Fibroblast of the aortic adventitia (primary cell): ENCODE measurements at regions not wholly inside any gene's neighbourhood (a gene's known extent, or its start where the extent isn't known, plus 50 kb on each side); places are given as distances from the start of the nearest gene placed in this dataset.

Experiments used
- DNase-seq: peaks from one replicate; pipeline ENCODE4 v3.0.0-alpha.2; 2010; ENCODE audit warnings: low read depth
- H3K4me3 ChIP-seq: 2 replicates; pipeline ENCODE4 v1.5.1; 2011; ENCODE audit warnings: low read depth, mild to moderate bottlenecking, control low read depth, low read length, moderate library complexity
- TF ChIP-seq, protein P1 (sequence below): IDR thresholded peaks from 2 replicates; pipeline ENCODE4 v1.5.1; 2011; ENCODE audit warnings: mild to moderate bottlenecking, low read length, control low read depth, inconsistent platforms; ENCODE audit not compliant: insufficient read depth

DNA sequence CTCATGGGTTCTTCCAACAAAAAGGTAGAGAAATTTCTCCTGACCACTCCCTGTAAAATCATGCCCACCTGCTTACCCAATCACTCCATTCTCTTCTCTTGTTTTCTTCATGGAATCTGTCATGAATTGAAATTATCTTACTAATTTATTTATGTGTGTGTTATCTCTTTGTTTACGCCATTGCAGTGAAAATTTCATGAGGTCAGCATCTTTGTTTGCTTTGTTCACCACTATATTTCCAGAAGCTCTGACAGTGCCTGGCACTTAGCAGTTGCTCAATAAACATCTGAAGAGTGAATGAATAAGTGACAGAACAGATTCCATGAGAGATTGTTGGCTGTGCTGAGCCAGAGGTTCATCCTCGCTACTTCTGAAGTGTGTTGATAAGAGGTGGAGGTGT is 329.5 kb downstream of the NXPE2 start:
- H3K4me3 ChIP-seq = no peak overlapping the region
- no peak for DNase-seq
- TF ChIP-seq, protein P1, sequence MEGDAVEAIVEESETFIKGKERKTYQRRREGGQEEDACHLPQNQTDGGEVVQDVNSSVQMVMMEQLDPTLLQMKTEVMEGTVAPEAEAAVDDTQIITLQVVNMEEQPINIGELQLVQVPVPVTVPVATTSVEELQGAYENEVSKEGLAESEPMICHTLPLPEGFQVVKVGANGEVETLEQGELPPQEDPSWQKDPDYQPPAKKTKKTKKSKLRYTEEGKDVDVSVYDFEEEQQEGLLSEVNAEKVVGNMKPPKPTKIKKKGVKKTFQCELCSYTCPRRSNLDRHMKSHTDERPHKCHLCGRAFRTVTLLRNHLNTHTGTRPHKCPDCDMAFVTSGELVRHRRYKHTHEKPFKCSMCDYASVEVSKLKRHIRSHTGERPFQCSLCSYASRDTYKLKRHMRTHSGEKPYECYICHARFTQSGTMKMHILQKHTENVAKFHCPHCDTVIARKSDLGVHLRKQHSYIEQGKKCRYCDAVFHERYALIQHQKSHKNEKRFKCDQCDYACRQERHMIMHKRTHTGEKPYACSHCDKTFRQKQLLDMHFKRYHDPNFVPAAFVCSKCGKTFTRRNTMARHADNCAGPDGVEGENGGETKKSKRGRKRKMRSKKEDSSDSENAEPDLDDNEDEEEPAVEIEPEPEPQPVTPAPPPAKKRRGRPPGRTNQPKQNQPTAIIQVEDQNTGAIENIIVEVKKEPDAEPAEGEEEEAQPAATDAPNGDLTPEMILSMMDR = no peak

GRCh38 chr11:115008799-115009198 is 330.5 kb downstream of the NXPE2 start:
- no peak overlapping the region for H3K4me3 ChIP-seq
- TF ChIP-seq, protein P1 = no peak
- no peak for DNase-seq

DNA sequence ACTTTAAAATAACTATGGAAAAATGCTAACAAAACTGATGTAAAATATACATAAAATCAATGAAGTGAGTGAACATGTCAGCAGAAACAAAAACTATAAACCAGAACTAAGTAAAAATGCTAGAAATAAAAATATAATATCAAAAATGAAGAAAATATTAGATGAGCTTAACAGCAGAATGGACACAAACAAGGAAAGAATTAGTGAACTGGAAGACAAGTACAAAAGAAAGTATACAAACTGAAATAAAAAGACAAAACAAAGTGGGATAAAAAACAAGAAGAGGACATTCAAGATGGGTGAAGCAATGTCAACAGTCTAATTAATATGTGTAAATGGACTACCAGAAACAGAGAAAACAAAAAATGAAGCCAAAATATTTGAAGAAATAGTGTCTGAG is 339.2 kb downstream of the NXPE2 start:
- TF ChIP-seq, protein P1 = no peak
- no peak overlapping the region for H3K4me3 ChIP-seq
- no peak for DNase-seq

- H3K4me3 ChIP-seq = no peak overlapping the region
- DNase-seq = no peak
- TF ChIP-seq, protein P1 = no peak
Measured at GRCh38 chr11:115030166-115030565, 351.8 kb downstream of the NXPE2 start.

DNA sequence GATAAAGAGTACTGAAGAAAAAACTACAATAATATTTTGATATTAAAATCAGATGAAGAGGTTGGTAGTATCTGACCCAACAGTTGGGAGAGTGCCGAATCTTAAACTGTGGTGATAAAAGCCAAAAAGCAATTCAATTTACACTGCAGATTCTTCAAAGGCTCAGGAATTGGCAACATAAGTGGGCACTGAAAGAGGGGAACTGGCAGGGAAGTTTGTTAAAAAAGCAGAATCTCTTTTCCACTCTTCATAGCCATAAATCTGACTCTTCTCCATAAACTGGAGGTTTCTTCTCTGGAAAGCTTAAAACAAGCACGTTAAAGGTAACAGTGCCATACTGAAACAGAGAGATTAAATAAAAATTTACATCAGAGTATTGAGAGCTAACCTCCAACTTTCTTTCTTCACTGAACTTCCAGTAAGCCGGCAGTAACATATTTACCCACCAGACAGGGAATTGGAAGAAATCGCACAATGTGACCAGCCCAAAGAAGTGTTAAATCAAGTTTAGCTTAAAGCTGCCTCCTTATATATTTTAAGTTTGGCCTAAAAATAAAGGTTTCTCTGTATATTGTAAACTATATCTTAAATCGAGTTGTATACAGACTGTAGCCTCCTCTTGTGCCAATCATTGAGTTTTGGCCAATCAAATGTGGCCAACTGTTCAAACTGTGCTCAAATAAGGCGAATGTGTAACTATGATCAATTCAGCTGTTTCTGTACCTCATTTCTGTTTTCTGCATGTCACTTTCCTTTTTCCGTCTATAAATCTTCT is 358.3 kb downstream of the NXPE2 start:
- TF ChIP-seq, protein P1 = no peak
- no peak for DNase-seq
- H3K4me3 ChIP-seq = no peak overlapping the region

DNA sequence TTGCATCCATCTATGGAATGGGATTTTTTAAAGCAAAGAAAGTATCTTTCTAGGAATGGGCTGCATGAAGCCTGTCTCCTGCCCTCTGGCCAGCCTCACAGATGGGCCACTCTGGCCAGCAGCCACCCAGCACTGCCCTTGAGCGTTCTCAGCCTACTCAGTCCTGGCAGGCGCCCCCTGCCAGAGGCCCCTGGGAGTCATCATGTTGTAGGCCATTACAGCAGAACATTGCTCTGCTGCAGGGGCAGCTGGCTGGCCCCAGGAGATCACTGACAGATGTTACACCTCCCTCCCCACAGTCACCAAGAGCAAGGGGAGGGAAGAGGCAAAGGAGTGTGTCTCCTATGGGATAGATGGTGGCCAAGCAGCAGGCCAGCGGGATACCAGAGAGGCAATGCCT is 363.7 kb downstream of the NXPE2 start:
- no peak for DNase-seq
- TF ChIP-seq, protein P1 = no peak
- no peak overlapping the region for H3K4me3 ChIP-seq

DNA sequence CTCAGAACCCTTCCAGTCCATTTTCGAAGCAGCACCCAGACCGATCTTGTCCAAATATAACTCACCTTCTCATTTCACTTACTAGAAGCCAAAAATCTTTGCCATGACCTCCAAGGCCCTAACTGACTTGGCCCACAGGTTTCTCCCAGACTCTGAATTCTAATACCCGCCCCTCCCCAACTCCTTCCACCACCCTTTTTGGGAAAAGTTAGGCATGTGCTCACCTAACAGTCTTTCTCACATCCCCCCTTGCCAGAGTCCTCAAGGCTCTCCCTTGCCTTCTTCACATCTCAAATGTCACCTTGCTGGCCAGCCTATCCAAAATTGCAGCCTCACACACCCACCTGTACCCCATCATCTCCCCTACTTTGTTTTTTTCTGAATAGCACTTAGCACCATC is 369.3 kb downstream of the NXPE2 start:
- no peak for DNase-seq
- no peak overlapping the region for H3K4me3 ChIP-seq
- TF ChIP-seq, protein P1 = no peak
